NB4 (cell line): ENCODE measurements at regions not wholly inside any gene's neighbourhood (a gene's known extent, or its start where the extent isn't known, plus 50 kb on each side); places are given as distances from the start of the nearest gene placed in this dataset.

Experiments used
- DNase-seq: peaks from one replicate; pipeline ENCODE4 v3.0.0; 2010; ENCODE audit warnings: low read depth
- H3K4me3 ChIP-seq: one replicate; pipeline ENCODE4 v1.5.1; 2011; ENCODE audit warnings: mild to moderate bottlenecking, low read depth, low read length, moderate library complexity
- CTCF ChIP-seq: IDR thresholded peaks from one replicate; pipeline ENCODE4 v1.5.1; 2012; ENCODE audit warnings: low read depth, low read length
- MAX ChIP-seq: IDR thresholded peaks from 2 replicates; pipeline ENCODE4 v1.6.1; 2011; ENCODE audit warnings: low read depth, low read length
- MYC ChIP-seq: IDR thresholded peaks from 2 replicates; pipeline ENCODE4 v1.6.1; 2011; ENCODE audit warnings: low read depth, low read length
- POLR2A ChIP-seq: IDR thresholded peaks from 2 replicates; pipeline ENCODE4 v1.6.1; 2011; ENCODE audit warnings: mild to moderate bottlenecking; ENCODE audit not compliant: insufficient read length; ENCODE audit errors: extremely low read depth

- TF ChIP-seq CTCF (no peak), MAX (no peak), MYC (no peak), POLR2A (no peak)
- no peak for DNase-seq
- H3K4me3 ChIP-seq = no peak overlapping the region
Observed at GRCh38 chr7:84548366-84549365, 354.1 kb upstream of the SEMA3A start.

GRCh38 chr7:84547331-84547730 lies 352.7 kb upstream of the SEMA3A start:
- DNase-seq = no peak
- no peak for TF ChIP-seq CTCF
- TF ChIP-seq MAX = no peak
- no peak for TF ChIP-seq POLR2A
- no peak for TF ChIP-seq MYC
- H3K4me3 ChIP-seq = no peak overlapping the region

- no peak for DNase-seq
- no peak overlapping the region for H3K4me3 ChIP-seq
- TF ChIP-seq POLR2A (no peak), MYC (no peak), CTCF (no peak), MAX (no peak)
Observed at GRCh38 chr7:84546403-84546802, 351.8 kb upstream of the SEMA3A start.

- DNase-seq = no peak
- TF ChIP-seq MYC = no peak
- H3K4me3 ChIP-seq = no peak overlapping the region
Observed at GRCh38 chr7:84538268-84538667, 343.7 kb upstream of the SEMA3A start.

- TF ChIP-seq MAX (no peak), CTCF (no peak), POLR2A (no peak)
- H3K4me3 ChIP-seq = no peak overlapping the region
- no peak for DNase-seq
Observed at GRCh38 chr7:84536271-84536870, 341.8 kb upstream of the SEMA3A start.

GRCh38 chr7:84535580-84536270 lies 341.1 kb upstream of the SEMA3A start:
- TF ChIP-seq MYC (no peak), CTCF (no peak), POLR2A (no peak), MAX (no peak)

More at GRCh38 chr7:84535580-84536270, 341.1 kb upstream of the SEMA3A start:
- no peak overlapping the region for H3K4me3 ChIP-seq
- no peak for DNase-seq
